OCI-LY3 (cell line): ENCODE measurements at regions not wholly inside any gene's neighbourhood (a gene's known extent, or its start where the extent isn't known, plus 50 kb on each side); places are given as distances from the start of the nearest gene placed in this dataset.

Source experiments
- H2AFZ ChIP-seq: fragments of 200-600, 300-600 bp; shearing (Covaris generic); 2 replicates; pipeline ENCODE4 v1.6.0; 2014; ENCODE audit warnings: antibody characterized with exemption, low read depth, low read length
- H3K27ac ChIP-seq: fragments of 200-600, 300-600 bp; sonication (generic); 2 replicates; pipeline ENCODE4 v1.5.1; 2014; ENCODE audit warnings: mild to moderate bottlenecking, low read length, moderate library complexity, mixed read lengths
- H3K27me3 ChIP-seq: fragments of 200-600, 300-600 bp; sonication (generic); 2 replicates; pipeline ENCODE4 v1.6.1; 2014; ENCODE audit warnings: low read depth, low read length, mixed read lengths
- H3K36me3 ChIP-seq: fragments of 200-600, 300-600 bp; sonication (generic); replicated peaks from 2 replicates; pipeline ENCODE3; 2014; ENCODE audit warnings: low read depth, low read length, mixed read lengths
- H3K4me1 ChIP-seq: fragments of 300-600, 200-600 bp; sonication (generic); 2 replicates; pipeline ENCODE4 v1.6.1; 2014; ENCODE audit warnings: low read length, mixed read lengths
- H3K4me2 ChIP-seq: fragments of 200-600, 300-600 bp; sonication (generic); 2 replicates; pipeline ENCODE4 v1.6.1; 2014; ENCODE audit warnings: low read length, mixed read lengths
- H3K4me3 ChIP-seq: fragments of 300-600, 200-600 bp; sonication (generic); 2 replicates; pipeline ENCODE4 v1.5.1; 2014; ENCODE audit warnings: antibody characterized with exemption, mild to moderate bottlenecking, low read length, moderate library complexity
- H3K79me2 ChIP-seq: fragments of 300-600, 200-600 bp; shearing (Covaris generic); 2 replicates; pipeline ENCODE4 v1.6.1; 2014; ENCODE audit warnings: mild to moderate bottlenecking, low read length, mixed read lengths
- H3K9ac ChIP-seq: fragments of 300-600, 200-600 bp; shearing (Covaris generic); 2 replicates; pipeline ENCODE4 v1.6.0; 2014; ENCODE audit warnings: mild to moderate bottlenecking, low read length, moderate library complexity
- H3K9me3 ChIP-seq: fragments of 200-600, 300-600 bp; shearing (Covaris generic); 2 replicates; pipeline ENCODE4 v1.6.1; 2014; ENCODE audit warnings: low read length, mixed read lengths; ENCODE audit not compliant: insufficient read depth
- H4K20me1 ChIP-seq: fragments of 200-600, 300-600 bp; sonication (generic); 2 replicates; pipeline ENCODE4 v1.6.1; 2016; ENCODE audit warnings: low read length, mixed read lengths; ENCODE audit not compliant: insufficient read depth
- EZH2phosphoT487 ChIP-seq: fragments of 200-600 bp; shearing (Covaris generic); IDR thresholded peaks from 2 replicates; pipeline ENCODE4 v1.6.1; 2018; ENCODE audit warnings: antibody characterized with exemption, mixed run types, low read depth
- TF ChIP-seq, protein P1 (sequence below): fragments of 200-600, 300-600 bp; sonication (generic); IDR thresholded peaks from 2 replicates; pipeline ENCODE4 v1.5.1; 2014; ENCODE audit warnings: antibody characterized with exemption, low read length, low read depth

DNA sequence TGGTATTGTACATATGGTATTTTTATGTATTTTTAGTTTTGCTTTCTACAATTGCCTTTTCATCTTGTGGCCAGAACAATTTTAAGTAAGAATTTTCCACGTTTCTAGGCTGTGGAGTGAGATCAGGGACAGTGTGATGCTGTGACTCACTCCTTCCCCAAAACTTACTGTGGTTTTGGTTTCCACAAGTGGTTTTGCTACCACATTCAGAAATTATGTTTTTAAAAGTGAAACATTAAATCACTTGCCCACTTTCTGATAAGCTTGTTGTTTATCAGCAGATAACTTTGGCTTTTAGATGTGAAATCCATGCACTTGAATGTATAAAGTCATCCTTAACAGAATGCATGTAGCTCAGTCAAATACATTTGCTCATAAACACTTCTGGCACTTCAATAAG, 192.2 kb upstream of the THRB start:
- no peak overlapping the region for H3K4me3 ChIP-seq
- 0 out of 2 replicates have a peak, but pooled peaks cover 3% of the 10 kb centered on the region for H3K27me3 ChIP-seq
- H3K9ac ChIP-seq, result no peak overlapping the region
- no peak overlapping the region for H2AFZ ChIP-seq
- no peaks in the 10 kb centered on the region for H4K20me1 ChIP-seq
- no peak for TF ChIP-seq EZH2phosphoT487
- TF ChIP-seq, protein P1, sequence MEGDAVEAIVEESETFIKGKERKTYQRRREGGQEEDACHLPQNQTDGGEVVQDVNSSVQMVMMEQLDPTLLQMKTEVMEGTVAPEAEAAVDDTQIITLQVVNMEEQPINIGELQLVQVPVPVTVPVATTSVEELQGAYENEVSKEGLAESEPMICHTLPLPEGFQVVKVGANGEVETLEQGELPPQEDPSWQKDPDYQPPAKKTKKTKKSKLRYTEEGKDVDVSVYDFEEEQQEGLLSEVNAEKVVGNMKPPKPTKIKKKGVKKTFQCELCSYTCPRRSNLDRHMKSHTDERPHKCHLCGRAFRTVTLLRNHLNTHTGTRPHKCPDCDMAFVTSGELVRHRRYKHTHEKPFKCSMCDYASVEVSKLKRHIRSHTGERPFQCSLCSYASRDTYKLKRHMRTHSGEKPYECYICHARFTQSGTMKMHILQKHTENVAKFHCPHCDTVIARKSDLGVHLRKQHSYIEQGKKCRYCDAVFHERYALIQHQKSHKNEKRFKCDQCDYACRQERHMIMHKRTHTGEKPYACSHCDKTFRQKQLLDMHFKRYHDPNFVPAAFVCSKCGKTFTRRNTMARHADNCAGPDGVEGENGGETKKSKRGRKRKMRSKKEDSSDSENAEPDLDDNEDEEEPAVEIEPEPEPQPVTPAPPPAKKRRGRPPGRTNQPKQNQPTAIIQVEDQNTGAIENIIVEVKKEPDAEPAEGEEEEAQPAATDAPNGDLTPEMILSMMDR, result no peak
- H3K79me2 ChIP-seq, result no peaks in the 10 kb centered on the region
- H3K4me2 ChIP-seq, result no peak overlapping the region
- no peaks in the 10 kb centered on the region for H3K9me3 ChIP-seq
- H3K36me3 ChIP-seq, result no peaks in the 10 kb centered on the region
- 0 out of 2 replicates have a peak, but pooled peaks cover 4% of the 10 kb centered on the region for H3K4me1 ChIP-seq
- no peak overlapping the region for H3K27ac ChIP-seq

DNA sequence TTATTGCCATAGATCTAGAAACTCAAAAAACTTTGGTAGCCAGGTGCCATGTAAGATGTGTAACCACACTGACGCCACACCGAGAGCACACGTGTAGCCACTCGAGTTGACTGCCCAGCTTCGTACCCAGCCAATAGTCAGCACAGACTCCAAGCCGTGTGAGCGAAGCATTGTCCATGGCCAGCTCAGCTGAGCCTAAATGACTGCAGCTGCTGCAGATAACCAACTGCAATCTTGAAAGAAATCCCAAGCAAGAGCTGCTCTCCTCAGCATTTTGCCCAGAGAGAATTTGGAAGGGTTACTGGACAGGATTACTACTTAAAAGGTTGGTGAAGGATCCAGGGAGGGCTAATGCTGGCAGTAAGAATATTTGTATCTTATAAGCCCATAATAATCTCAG, 193.0 kb upstream of the THRB start:
- H3K27ac ChIP-seq, result no peak overlapping the region
- H3K9me3 ChIP-seq, result no peaks in the 10 kb centered on the region
- H3K36me3 ChIP-seq, result no peaks in the 10 kb centered on the region
- H4K20me1 ChIP-seq, result no peaks in the 10 kb centered on the region
- no peak overlapping the region for H3K4me2 ChIP-seq
- H3K79me2 ChIP-seq, result no peaks in the 10 kb centered on the region
- H3K4me3 ChIP-seq, result no peak overlapping the region
- 0 out of 2 replicates have a peak, but pooled peaks cover 3% of the 10 kb centered on the region for H3K27me3 ChIP-seq
- H3K4me1 ChIP-seq, result 0 out of 2 replicates have a peak, but pooled peaks cover 4% of the 10 kb centered on the region
- H3K9ac ChIP-seq, result no peak overlapping the region
- TF ChIP-seq, protein P1, result no peak
- TF ChIP-seq EZH2phosphoT487, result no peak
- H2AFZ ChIP-seq, result no peak overlapping the region

DNA sequence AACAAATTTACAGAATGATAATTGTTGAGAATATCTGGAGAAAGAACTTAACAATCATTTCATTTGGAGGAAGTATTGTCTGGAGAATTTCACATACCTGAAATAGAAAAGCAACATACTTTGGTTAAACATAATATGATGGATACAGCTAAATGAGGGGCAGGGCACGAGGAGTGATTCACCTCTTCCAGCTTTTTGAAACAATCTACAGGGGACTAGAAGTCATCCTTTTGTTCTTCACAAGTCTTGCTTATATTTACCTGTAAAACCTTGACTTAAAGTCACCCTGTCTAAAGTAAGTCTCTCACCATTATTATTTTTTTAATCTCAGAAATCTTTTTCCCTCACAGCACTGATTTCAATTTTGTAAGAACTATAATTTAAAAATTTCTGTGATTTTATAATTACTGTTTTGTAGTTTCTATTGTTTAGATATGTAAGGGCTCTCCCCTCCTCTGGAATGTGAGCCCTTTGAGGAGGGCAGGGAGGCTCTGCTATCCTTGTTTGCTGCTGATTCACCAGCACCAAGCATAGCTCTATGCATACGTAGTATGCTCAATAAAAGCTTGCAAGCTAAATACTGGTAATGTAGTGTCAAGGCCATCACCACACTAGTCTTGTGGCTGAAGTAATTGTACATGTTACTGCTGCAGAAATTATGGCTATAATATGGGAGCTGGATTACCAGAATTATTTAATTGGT, 193.9 kb upstream of the THRB start:
- Histone ChIP-seq H3K4me2 (no peak overlapping the region), H3K79me2 (no peaks in the 10 kb centered on the region), H3K27me3 (0 out of 2 replicates have a peak, but pooled peaks cover 3% of the 10 kb centered on the region), H3K36me3 (no peaks in the 10 kb centered on the region), H3K27ac (no peak overlapping the region), H3K9ac (no peak overlapping the region), H4K20me1 (no peaks in the 10 kb centered on the region), H3K4me3 (no peak overlapping the region), H2AFZ (no peak overlapping the region), H3K4me1 (0 out of 2 replicates have a peak, but pooled peaks cover 4% of the 10 kb centered on the region), H3K9me3 (no peaks in the 10 kb centered on the region)
- TF ChIP-seq, protein P1, result no peak
- TF ChIP-seq EZH2phosphoT487, result no peak

DNA sequence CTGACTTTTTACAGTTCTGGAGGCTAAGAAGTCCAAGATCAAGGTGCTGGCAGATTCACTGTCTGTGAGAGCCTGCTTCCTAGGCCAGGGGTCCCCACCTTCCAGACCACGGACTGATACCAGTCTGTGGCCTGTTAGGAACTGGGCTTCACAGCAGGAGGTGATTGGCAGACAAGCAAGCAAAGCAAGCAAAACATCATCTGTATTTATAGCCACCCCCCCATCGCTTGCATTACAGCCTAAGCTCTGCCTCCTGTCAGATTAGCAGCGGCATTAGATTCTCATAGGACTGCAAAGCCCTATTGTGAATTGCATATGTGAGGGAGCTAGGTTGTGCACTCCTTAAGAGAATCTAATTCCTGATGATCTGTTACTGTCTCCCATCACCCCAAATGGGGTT, 194.7 kb upstream of the THRB start:
- Histone ChIP-seq H3K4me1 (0 out of 2 replicates have a peak, but pooled peaks cover 4% of the 10 kb centered on the region), H3K4me2 (no peak overlapping the region), H3K9ac (no peak overlapping the region), H3K27me3 (0 out of 2 replicates have a peak, but pooled peaks cover 3% of the 10 kb centered on the region), H3K9me3 (no peaks in the 10 kb centered on the region), H3K36me3 (no peaks in the 10 kb centered on the region), H3K79me2 (no peaks in the 10 kb centered on the region), H3K4me3 (no peak overlapping the region), H4K20me1 (no peaks in the 10 kb centered on the region), H2AFZ (no peak overlapping the region), H3K27ac (no peak overlapping the region)
- TF ChIP-seq, protein P1, result no peak
- no peak for TF ChIP-seq EZH2phosphoT487
